ENCODE measurements at regions not wholly inside any gene's neighbourhood (a gene's known extent, or its start where the extent isn't known, plus 50 kb on each side); places are given as distances from the start of the nearest gene placed in this dataset.

GRCh38 chr4:101693842-101694398 is 96.6 kb upstream of the BANK1 start:
- TF ChIP-seq POLR2A (IDR thresholded peaks at IDR 0.05) (no peak), EP300 (IDR thresholded peaks at IDR 0.05) (no peak), CTCF (IDR thresholded peaks at IDR 0.05) (no peak)
- WGBS, 2 donors: 60% methylated on average over 6 of the region's 6 CpGs
- H3K27ac ChIP-seq: no peak overlapping the region
- H3K36me3 ChIP-seq: no peaks in the 10 kb centered on the region
- no peak for DNase-seq (ENCODE audit: low spot score in 2 of 2)
- no peaks in the 10 kb centered on the region for H3K4me1 ChIP-seq
- no peaks in the 10 kb centered on the region for H3K27me3 ChIP-seq
- H3K4me3 ChIP-seq: no peak overlapping the region
- H3K9me3 ChIP-seq: no peaks in the 10 kb centered on the region

GRCh38 chr4:101689220-101689619 is 101.3 kb upstream of the BANK1 start:
- Histone ChIP-seq H3K4me1 (no peaks in the 10 kb centered on the region), H3K27ac (no peak overlapping the region), H3K4me3 (no peak overlapping the region), H3K27me3 (no peaks in the 10 kb centered on the region), H3K36me3 (no peaks in the 10 kb centered on the region), H3K9me3 (no peaks in the 10 kb centered on the region)
- WGBS, 2 donors: 90 to 92% methylated on average over 1 of the region's 1 CpG
- no peak for TF ChIP-seq EP300 (IDR thresholded peaks at IDR 0.05)
- no peak for TF ChIP-seq POLR2A (IDR thresholded peaks at IDR 0.05)
- no peak for TF ChIP-seq CTCF (IDR thresholded peaks at IDR 0.05)
- DNase-seq (ENCODE audit: low spot score in 2 of 2): no peak

GRCh38 chr4:101685126-101685525 is 105.4 kb upstream of the BANK1 start:
- Histone ChIP-seq H3K9me3 (no peaks in the 10 kb centered on the region), H3K4me3 (no peak overlapping the region), H3K36me3 (no peaks in the 10 kb centered on the region), H3K27ac (no peak overlapping the region), H3K27me3 (no peaks in the 10 kb centered on the region), H3K4me1 (no peaks in the 10 kb centered on the region)
- no peak for TF ChIP-seq CTCF (IDR thresholded peaks at IDR 0.05)
- no peak for DNase-seq (ENCODE audit: low spot score in 2 of 2)
- 88 to 91% methylated on average over 1 of the region's 1 CpG for WGBS, 2 donors

GRCh38 chr4:101682946-101683345 is 107.6 kb upstream of the BANK1 start:
- H3K4me1 ChIP-seq: no peaks in the 10 kb centered on the region
- no peaks in the 10 kb centered on the region for H3K27me3 ChIP-seq
- no peaks in the 10 kb centered on the region for H3K9me3 ChIP-seq
- DNase-seq (ENCODE audit: low spot score in 2 of 2): no peak
- TF ChIP-seq POLR2A (IDR thresholded peaks at IDR 0.05) (no peak), CTCF (IDR thresholded peaks at IDR 0.05) (no peak), EP300 (IDR thresholded peaks at IDR 0.05) (no peak)
- H3K36me3 ChIP-seq: no peaks in the 10 kb centered on the region
- no peak overlapping the region for H3K4me3 ChIP-seq
- 77 to 80% methylated on average over 3 of the region's 3 CpGs for WGBS, 2 donors
- H3K27ac ChIP-seq: no peak overlapping the region

GRCh38 chr4:101678180-101678579 is 112.3 kb upstream of the BANK1 start:
- peaks cover 0 to 8% (median 0%) of the 10 kb centered on the region in 4 donors for H3K9me3 ChIP-seq
- no peaks in the 10 kb centered on the region for H3K36me3 ChIP-seq
- TF ChIP-seq CTCF (IDR thresholded peaks at IDR 0.05): no peak
- TF ChIP-seq EP300 (IDR thresholded peaks at IDR 0.05): no peak
- TF ChIP-seq POLR2A (IDR thresholded peaks at IDR 0.05): no peak
- DNase-seq (ENCODE audit: low spot score in 2 of 2): no peak
- WGBS, 2 donors: 25 to 37% methylated on average over 3 of the region's 3 CpGs
- H3K4me1 ChIP-seq: no peaks in the 10 kb centered on the region
- no peaks in the 10 kb centered on the region for H3K27me3 ChIP-seq
- no peak overlapping the region for H3K27ac ChIP-seq
- no peak overlapping the region for H3K4me3 ChIP-seq

Data from tibial nerve (tissue), 4 donors.